ENCODE measurements at regions not wholly inside any gene's neighbourhood (a gene's known extent, or its start where the extent isn't known, plus 50 kb on each side); places are given as distances from the start of the nearest gene placed in this dataset.

GRCh38 chr3:135564696-135565095 is 400.8 kb upstream of the PPP2R3A start:
- no peak for TF ChIP-seq POLR2AphosphoS5 (IDR thresholded peaks at IDR 0.05; ENCODE audit: insufficient read depth in 1 of 2, low read depth in 1 of 2)
- no peak for TF ChIP-seq CTCF (IDR thresholded peaks at IDR 0.05)
